ENCODE measurements at regions not wholly inside any gene's neighbourhood (a gene's known extent, or its start where the extent isn't known, plus 50 kb on each side); places are given as distances from the start of the nearest gene placed in this dataset.
"Not testable (repeated sequence)": the region's sequence is repeated elsewhere in the genome, so short reads cannot be mapped to it uniquely, and the experiment has no call there.

- intact Hi-C loops (cut with DNase I; ENCODE audit: low total_unique reads): no loop called here
- H3K27me3 ChIP-seq: no peaks in the 10 kb centered on the region
- H3K4me1 ChIP-seq: peaks cover 0 to 22% (median 3%) of the 10 kb centered on the region in 4 donors
- no peaks in the 10 kb centered on the region for H3K36me3 ChIP-seq
- DNase-seq: no peak
- no peak for TF ChIP-seq CTCF (IDR thresholded peaks at IDR 0.05)
- no peak overlapping the region for H3K4me3 ChIP-seq
- H3K9me3 ChIP-seq: peaks cover 0 to 17% (median 2%) of the 10 kb centered on the region in 3 donors
- no peak overlapping the region for H3K27ac ChIP-seq
Measured at GRCh38 chr13:32837973-32838927, 178.0 kb upstream of the KL start.

- peaks cover 0 to 13% (median 0%) of the 10 kb centered on the region in 3 donors for H3K9me3 ChIP-seq
- H3K27me3 ChIP-seq: no peaks in the 10 kb centered on the region
- intact Hi-C loops (cut with DNase I; ENCODE audit: low total_unique reads): no loop called here
- no peak overlapping the region for H3K4me3 ChIP-seq
- no peaks in the 10 kb centered on the region for H3K36me3 ChIP-seq
- H3K27ac ChIP-seq: no peak overlapping the region
- TF ChIP-seq CTCF (IDR thresholded peaks at IDR 0.05): no peak
- no peak for DNase-seq
- peaks cover 0 to 22% (median 3%) of the 10 kb centered on the region in 4 donors for H3K4me1 ChIP-seq
Measured at GRCh38 chr13:32838945-32839344, 177.3 kb upstream of the KL start.

GRCh38 chr13:32840113-32840512 is 176.1 kb upstream of the KL start:
- Histone ChIP-seq H3K9me3 (peaks cover 0 to 1% (median 0%) of the 10 kb centered on the region in 3 donors), H3K27ac (no peak overlapping the region)

GRCh38 chr13:32840989-32841713 is 175.1 kb upstream of the KL start:
- Histone ChIP-seq H3K36me3 (no peaks in the 10 kb centered on the region), H3K4me1 (peaks cover 0 to 22% (median 3%) of the 10 kb centered on the region in 4 donors), H3K27me3 (no peaks in the 10 kb centered on the region), H3K9me3 (no peaks in the 10 kb centered on the region), H3K27ac (no peak overlapping the region), H3K4me3 (no peak overlapping the region)
- no peak for DNase-seq
- no peak for TF ChIP-seq CTCF (IDR thresholded peaks at IDR 0.05)
- intact Hi-C loops (cut with DNase I; ENCODE audit: low total_unique reads): no loop called here

More at GRCh38 chr13:32840113-32840512, 176.1 kb upstream of the KL start:
- TF ChIP-seq CTCF (IDR thresholded peaks at IDR 0.05): no peak
- Histone ChIP-seq H3K4me1 (peaks cover 0 to 22% (median 3%) of the 10 kb centered on the region in 4 donors), H3K36me3 (no peaks in the 10 kb centered on the region), H3K27me3 (no peaks in the 10 kb centered on the region), H3K4me3 (no peak overlapping the region)
- no peak for DNase-seq
- intact Hi-C loops (cut with DNase I; ENCODE audit: low total_unique reads): no loop called here

GRCh38 chr13:32845952-32846950 is 170.0 kb upstream of the KL start:
- H3K27me3 ChIP-seq: no peaks in the 10 kb centered on the region
- H3K4me3 ChIP-seq: no peak overlapping the region
- peaks cover 0 to 18% (median 2%) of the 10 kb centered on the region in 4 donors for H3K4me1 ChIP-seq
- no peaks in the 10 kb centered on the region for H3K9me3 ChIP-seq
- intact Hi-C loops (cut with DNase I; ENCODE audit: low total_unique reads): no loop called here
- no peak for DNase-seq
- H3K27ac ChIP-seq: no peak overlapping the region
- no peak for TF ChIP-seq CTCF (IDR thresholded peaks at IDR 0.05)
- H3K36me3 ChIP-seq: no peaks in the 10 kb centered on the region

- H3K9me3 ChIP-seq; H3K27ac ChIP-seq; H3K36me3 ChIP-seq; H3K27me3 ChIP-seq; H3K4me3 ChIP-seq; intact Hi-C loops (cut with DNase I; ENCODE audit: low total_unique reads); DNase-seq: not testable (repeated sequence)
- H3K4me1 ChIP-seq: peaks cover 0 to 15% (median 0%) of the 10 kb centered on the region in 4 donors
Measured at GRCh38 chr13:32847976-32848375, 168.2 kb upstream of the KL start.
